Activated naive CD8-positive, alpha-beta T cell treated with anti-CD3 and anti-CD28 coated beads, Interleukin-2, amount 50 U/mL, for 24 hours (primary cell): ENCODE measurements at regions not wholly inside any gene's neighbourhood (a gene's known extent, or its start where the extent isn't known, plus 50 kb on each side); places are given as distances from the start of the nearest gene placed in this dataset.

Source experiments
- ATAC-seq: fragments of 150-1000 bp; cut with Tn5 transposase; one replicate; pipeline ENCODE4 v1.10.0; 2021
- DNase-seq: peaks from one replicate; pipeline ENCODE4 v3.0.0; 2021
- H3K27ac Mint-ChIP-seq: one replicate; pipeline ENCODE4 v1.8.0; 2021; ENCODE audit warnings: mild to moderate bottlenecking, mixed read lengths
- H3K27me3 Mint-ChIP-seq: one replicate; pipeline ENCODE4 v1.8.0; 2021; ENCODE audit warnings: mixed read lengths
- H3K36me3 Mint-ChIP-seq: one replicate; pipeline ENCODE4 v1.8.0; 2021; ENCODE audit warnings: low read depth, mixed read lengths
- H3K4me1 Mint-ChIP-seq: one replicate; pipeline ENCODE4 v1.8.0; 2021; ENCODE audit warnings: mixed read lengths
- H3K4me3 Mint-ChIP-seq: one replicate; pipeline ENCODE4 v1.8.0; 2021; ENCODE audit warnings: mild to moderate bottlenecking, moderate library complexity, mixed read lengths
- H3K9me3 Mint-ChIP-seq: one replicate; pipeline ENCODE4 v1.8.0; 2021; ENCODE audit warnings: mixed read lengths

GRCh38 chr15:62782071-62782841, 260.3 kb upstream of the TPM1 start:
- Mint-ChIP-seq H3K27ac (no peak overlapping the region), H3K4me3 (no peak overlapping the region), H3K9me3 (no peaks in the 10 kb centered on the region), H3K4me1 (no peaks in the 10 kb centered on the region), H3K27me3 (peaks cover 4% of the 10 kb centered on the region), H3K36me3 (no peaks in the 10 kb centered on the region)
- no peak for DNase-seq
- ATAC-seq = no peak

- Mint-ChIP-seq H3K27ac (no peak overlapping the region), H3K27me3 (peaks cover 4% of the 10 kb centered on the region), H3K36me3 (no peaks in the 10 kb centered on the region), H3K4me3 (no peak overlapping the region), H3K9me3 (no peaks in the 10 kb centered on the region), H3K4me1 (no peaks in the 10 kb centered on the region)
- no peak for DNase-seq
- no peak for ATAC-seq
Measured at GRCh38 chr15:62782896-62783295, 259.7 kb upstream of the TPM1 start.

- ATAC-seq = no peak
- H3K4me3 Mint-ChIP-seq = no peak overlapping the region
- DNase-seq = no peak
Measured at GRCh38 chr15:62783303-62783957, 259.1 kb upstream of the TPM1 start.

GRCh38 chr15:62785881-62786828, 256.4 kb upstream of the TPM1 start:
- ATAC-seq (no peak), DNase-seq (no peak)
- H3K4me3 Mint-ChIP-seq = no peak overlapping the region
- no peak overlapping the region for H3K27ac Mint-ChIP-seq
- no peaks in the 10 kb centered on the region for H3K4me1 Mint-ChIP-seq
- H3K36me3 Mint-ChIP-seq = no peaks in the 10 kb centered on the region
- H3K27me3 Mint-ChIP-seq = peaks cover 6% of the 10 kb centered on the region
- H3K9me3 Mint-ChIP-seq = no peaks in the 10 kb centered on the region

More at GRCh38 chr15:62783303-62783957, 259.1 kb upstream of the TPM1 start:
- H3K4me1 Mint-ChIP-seq = no peaks in the 10 kb centered on the region
- no peaks in the 10 kb centered on the region for H3K36me3 Mint-ChIP-seq
- H3K9me3 Mint-ChIP-seq = no peaks in the 10 kb centered on the region
- no peak overlapping the region for H3K27ac Mint-ChIP-seq
- peaks cover 4% of the 10 kb centered on the region for H3K27me3 Mint-ChIP-seq

- Mint-ChIP-seq H3K4me3 (no peak overlapping the region), H3K9me3 (no peaks in the 10 kb centered on the region), H3K27me3 (peaks cover 6% of the 10 kb centered on the region), H3K4me1 (no peaks in the 10 kb centered on the region), H3K27ac (no peak overlapping the region), H3K36me3 (no peaks in the 10 kb centered on the region)
- ATAC-seq (no peak), DNase-seq (no peak)
Measured at GRCh38 chr15:62787401-62787800, 255.1 kb upstream of the TPM1 start.

GRCh38 chr15:62788224-62788623, 254.3 kb upstream of the TPM1 start:
- Mint-ChIP-seq H3K4me1 (no peaks in the 10 kb centered on the region), H3K27me3 (peaks cover 6% of the 10 kb centered on the region), H3K9me3 (no peaks in the 10 kb centered on the region), H3K36me3 (no peaks in the 10 kb centered on the region), H3K4me3 (no peak overlapping the region), H3K27ac (no peak overlapping the region)
- ATAC-seq (no peak), DNase-seq (no peak)

- ATAC-seq (no peak), DNase-seq (no peak)
- Mint-ChIP-seq H3K27me3 (peaks cover 6% of the 10 kb centered on the region), H3K9me3 (no peaks in the 10 kb centered on the region), H3K36me3 (no peaks in the 10 kb centered on the region), H3K27ac (no peak overlapping the region), H3K4me1 (no peaks in the 10 kb centered on the region), H3K4me3 (no peak overlapping the region)
Measured at GRCh38 chr15:62790546-62790945, 252.0 kb upstream of the TPM1 start.

GRCh38 chr15:62791694-62792093, 250.9 kb upstream of the TPM1 start:
- Mint-ChIP-seq H3K9me3 (no peaks in the 10 kb centered on the region), H3K4me1 (no peaks in the 10 kb centered on the region), H3K4me3 (no peak overlapping the region), H3K27ac (no peak overlapping the region), H3K36me3 (no peaks in the 10 kb centered on the region), H3K27me3 (peaks cover 6% of the 10 kb centered on the region)
- DNase-seq (no peak), ATAC-seq (no peak)

GRCh38 chr15:62792986-62793751, 249.4 kb upstream of the TPM1 start:
- H3K27ac Mint-ChIP-seq = no peak overlapping the region
- ATAC-seq = no peak
- no peaks in the 10 kb centered on the region for H3K9me3 Mint-ChIP-seq
- H3K27me3 Mint-ChIP-seq = peaks cover 2% of the 10 kb centered on the region
- DNase-seq = no peak
- no peak overlapping the region for H3K4me3 Mint-ChIP-seq
- H3K36me3 Mint-ChIP-seq = no peaks in the 10 kb centered on the region
- no peaks in the 10 kb centered on the region for H3K4me1 Mint-ChIP-seq

GRCh38 chr15:62793752-62794144, 248.8 kb upstream of the TPM1 start:
- Mint-ChIP-seq H3K27ac (no peak overlapping the region), H3K4me3 (no peak overlapping the region), H3K27me3 (peaks cover 2% of the 10 kb centered on the region), H3K4me1 (no peaks in the 10 kb centered on the region), H3K36me3 (no peaks in the 10 kb centered on the region), H3K9me3 (no peaks in the 10 kb centered on the region)
- ATAC-seq (no peak), DNase-seq (no peak)

GRCh38 chr15:62795171-62795570, 247.4 kb upstream of the TPM1 start:
- Mint-ChIP-seq H3K27me3 (no peaks in the 10 kb centered on the region), H3K4me1 (no peaks in the 10 kb centered on the region), H3K36me3 (no peaks in the 10 kb centered on the region), H3K27ac (no peak overlapping the region), H3K9me3 (no peaks in the 10 kb centered on the region), H3K4me3 (no peak overlapping the region)
- DNase-seq (no peak), ATAC-seq (no peak)

GRCh38 chr15:62795700-62796695, 246.5 kb upstream of the TPM1 start:
- Mint-ChIP-seq H3K4me1 (no peaks in the 10 kb centered on the region), H3K27me3 (no peaks in the 10 kb centered on the region), H3K27ac (no peak overlapping the region), H3K9me3 (no peaks in the 10 kb centered on the region), H3K4me3 (no peak overlapping the region), H3K36me3 (no peaks in the 10 kb centered on the region)
- ATAC-seq (no peak), DNase-seq (no peak)

- Mint-ChIP-seq H3K36me3 (no peaks in the 10 kb centered on the region), H3K4me1 (no peaks in the 10 kb centered on the region), H3K27me3 (no peaks in the 10 kb centered on the region), H3K27ac (no peak overlapping the region), H3K4me3 (no peak overlapping the region), H3K9me3 (no peaks in the 10 kb centered on the region)
- DNase-seq (no peak), ATAC-seq (no peak)
Measured at GRCh38 chr15:62797171-62797570, 245.4 kb upstream of the TPM1 start.
